Mesodermal cell (in vitro differentiated cells): ENCODE measurements at regions not wholly inside any gene's neighbourhood (a gene's known extent, or its start where the extent isn't known, plus 50 kb on each side); places are given as distances from the start of the nearest gene placed in this dataset.

Experiments used
- H3K27ac ChIP-seq: 2 replicates; pipeline ENCODE4 v1.7.0; 2013; ENCODE audit warnings: mild to moderate bottlenecking, low read depth, low read length, moderate library complexity; ENCODE audit not compliant: severe bottlenecking
- H3K36me3 ChIP-seq: 2 replicates; pipeline ENCODE4 v1.7.1; 2013; ENCODE audit warnings: mild to moderate bottlenecking, low read length, moderate library complexity; ENCODE audit not compliant: control insufficient read depth, insufficient read depth
- H3K4me1 ChIP-seq: one replicate; pipeline ENCODE4 v1.7.1; 2013; ENCODE audit warnings: mild to moderate bottlenecking, low read length; ENCODE audit not compliant: insufficient read depth, control insufficient read depth, poor library complexity, severe bottlenecking
- H3K4me3 ChIP-seq: 2 replicates; pipeline ENCODE4 v1.7.0; 2013; ENCODE audit warnings: low read length, control low read depth, mild to moderate bottlenecking; ENCODE audit not compliant: insufficient read depth, poor library complexity, severe bottlenecking; ENCODE audit errors: extremely low read depth
- H3K9me3 ChIP-seq: 2 replicates; pipeline ENCODE4 v1.7.1; 2013; ENCODE audit warnings: mild to moderate bottlenecking, low read length, moderate library complexity; ENCODE audit not compliant: control insufficient read depth
- WGBS, 2 experiments: methylation state at CpG; one replicate each; pipeline ENCODE4 v1.1.5; 2013; ENCODE audit warnings: missing lambda C conversion rate in 2 of 2; ENCODE audit not compliant: insufficient coverage in 2 of 2; 5-methylcytosine and 5-hydroxymethylcytosine counted together

GRCh38 chr10:130403153-130404075 is 267.2 kb downstream of the GLRX3 start:
- H3K9me3 ChIP-seq = no peaks in the 10 kb centered on the region
- H3K4me1 ChIP-seq = no peaks in the 10 kb centered on the region
- no peak overlapping the region for H3K27ac ChIP-seq
- H3K4me3 ChIP-seq = no peak overlapping the region
- no peaks in the 10 kb centered on the region for H3K36me3 ChIP-seq
- WGBS, 2 experiments = 80 to 89% methylated on average over 5 of the region's 6 CpGs

- Histone ChIP-seq H3K9me3 (no peaks in the 10 kb centered on the region), H3K4me3 (no peak overlapping the region), H3K4me1 (no peaks in the 10 kb centered on the region), H3K36me3 (no peaks in the 10 kb centered on the region), H3K27ac (no peak overlapping the region)
- WGBS, 2 experiments = 66 to 90% methylated on average over 4 to 5 of the region's 5 CpGs
Observed at GRCh38 chr10:130404476-130405055, 268.4 kb downstream of the GLRX3 start.

- H3K4me3 ChIP-seq = no peak overlapping the region
- no peak overlapping the region for H3K27ac ChIP-seq
- 94% methylated on average over 3 of the region's 4 CpGs; no CpG with 5 or more reads in 1 of the 2 experiments for WGBS, 2 experiments
- no peaks in the 10 kb centered on the region for H3K9me3 ChIP-seq
- no peaks in the 10 kb centered on the region for H3K36me3 ChIP-seq
- H3K4me1 ChIP-seq = no peaks in the 10 kb centered on the region
Observed at GRCh38 chr10:130407052-130407451, 270.9 kb downstream of the GLRX3 start.

GRCh38 chr10:130409331-130409730 is 273.1 kb downstream of the GLRX3 start:
- H3K36me3 ChIP-seq = no peaks in the 10 kb centered on the region
- H3K4me1 ChIP-seq = no peaks in the 10 kb centered on the region
- H3K27ac ChIP-seq = no peak overlapping the region
- no peaks in the 10 kb centered on the region for H3K9me3 ChIP-seq
- no peak overlapping the region for H3K4me3 ChIP-seq
- 83 to 89% methylated on average over 9 to 11 of the region's 11 CpGs for WGBS, 2 experiments

- no peak overlapping the region for H3K27ac ChIP-seq
- H3K9me3 ChIP-seq = no peaks in the 10 kb centered on the region
- H3K4me1 ChIP-seq = no peaks in the 10 kb centered on the region
- no peaks in the 10 kb centered on the region for H3K36me3 ChIP-seq
- no peak overlapping the region for H3K4me3 ChIP-seq
- 83 to 88% methylated on average over 9 to 10 of the region's 10 CpGs for WGBS, 2 experiments
Observed at GRCh38 chr10:130409931-130410330, 273.7 kb downstream of the GLRX3 start.

- WGBS, 2 experiments = 79 to 82% methylated on average over 7 to 13 of the region's 13 CpGs
Observed at GRCh38 chr10:130411496-130412085, 275.4 kb downstream of the GLRX3 start.

GRCh38 chr10:130412317-130412716 is 276.1 kb downstream of the GLRX3 start:
- Histone ChIP-seq H3K36me3 (no peaks in the 10 kb centered on the region), H3K9me3 (no peaks in the 10 kb centered on the region), H3K27ac (no peak overlapping the region), H3K4me1 (no peaks in the 10 kb centered on the region), H3K4me3 (no peak overlapping the region)
- WGBS, 2 experiments = 66 to 95% methylated on average over 3 to 4 of the region's 5 CpGs

More at GRCh38 chr10:130411496-130412085, 275.4 kb downstream of the GLRX3 start:
- no peaks in the 10 kb centered on the region for H3K9me3 ChIP-seq
- H3K4me1 ChIP-seq = no peaks in the 10 kb centered on the region
- no peak overlapping the region for H3K4me3 ChIP-seq
- H3K27ac ChIP-seq = no peak overlapping the region
- no peaks in the 10 kb centered on the region for H3K36me3 ChIP-seq

GRCh38 chr10:130416334-130417150 is 280.4 kb downstream of the GLRX3 start:
- H3K27ac ChIP-seq = no peak overlapping the region
- H3K4me3 ChIP-seq = no peak overlapping the region
- WGBS, 2 experiments = 78 to 92% methylated on average over 9 of the region's 9 CpGs
- H3K9me3 ChIP-seq = no peaks in the 10 kb centered on the region
- no peaks in the 10 kb centered on the region for H3K36me3 ChIP-seq
- no peaks in the 10 kb centered on the region for H3K4me1 ChIP-seq

- Histone ChIP-seq H3K4me1 (no peaks in the 10 kb centered on the region), H3K9me3 (no peaks in the 10 kb centered on the region), H3K4me3 (no peak overlapping the region), H3K27ac (no peak overlapping the region), H3K36me3 (no peaks in the 10 kb centered on the region)
- 74 to 76% methylated on average over 8 of the region's 10 CpGs for WGBS, 2 experiments
Observed at GRCh38 chr10:130418731-130419130, 282.5 kb downstream of the GLRX3 start.

- Histone ChIP-seq H3K4me1 (no peaks in the 10 kb centered on the region), H3K27ac (no peak overlapping the region), H3K9me3 (no peaks in the 10 kb centered on the region), H3K36me3 (no peaks in the 10 kb centered on the region), H3K4me3 (no peak overlapping the region)
- 87 to 93% methylated on average over 9 of the region's 9 CpGs for WGBS, 2 experiments
Observed at GRCh38 chr10:130421909-130422308, 285.7 kb downstream of the GLRX3 start.
